Mucosa of gallbladder (tissue), 1 donor: ENCODE measurements at regions not wholly inside any gene's neighbourhood (a gene's known extent, or its start where the extent isn't known, plus 50 kb on each side); places are given as distances from the start of the nearest gene placed in this dataset.

Source experiments
- DNase-seq: peaks from one replicate; pipeline ENCODE4 v3.0.0-alpha.2; 2020; ENCODE audit warnings: low spot score
- donor health status: DM: no; HTN: no; CAD: no.

- peak; percentile 16 for DNase-seq
Measured at GRCh38 chr12:24226745-24227350, 277.4 kb upstream of the SOX5 start.

- no peak for DNase-seq
Measured at GRCh38 chr12:24224401-24224800, 274.9 kb upstream of the SOX5 start.

DNA sequence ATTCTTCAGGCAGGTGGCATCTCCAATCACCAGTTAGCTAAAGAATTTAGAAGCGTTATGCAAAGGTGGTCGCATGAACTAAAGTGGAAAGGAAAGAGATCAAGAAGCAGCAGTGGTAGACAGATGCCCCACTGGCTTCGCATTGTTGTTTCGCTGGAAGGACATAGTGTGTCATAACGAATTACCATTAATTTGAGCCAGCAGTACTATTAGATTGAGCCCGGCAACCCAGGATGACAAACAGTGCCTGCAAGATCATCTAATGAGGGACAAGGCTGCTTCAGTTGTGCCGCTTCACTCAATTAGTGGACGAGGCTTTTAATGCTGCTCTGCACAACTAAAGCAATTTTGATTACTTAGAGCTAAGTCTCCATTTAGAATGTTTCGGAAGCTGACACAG is 274.5 kb upstream of the SOX5 start:
- DNase-seq, result no peak

DNA sequence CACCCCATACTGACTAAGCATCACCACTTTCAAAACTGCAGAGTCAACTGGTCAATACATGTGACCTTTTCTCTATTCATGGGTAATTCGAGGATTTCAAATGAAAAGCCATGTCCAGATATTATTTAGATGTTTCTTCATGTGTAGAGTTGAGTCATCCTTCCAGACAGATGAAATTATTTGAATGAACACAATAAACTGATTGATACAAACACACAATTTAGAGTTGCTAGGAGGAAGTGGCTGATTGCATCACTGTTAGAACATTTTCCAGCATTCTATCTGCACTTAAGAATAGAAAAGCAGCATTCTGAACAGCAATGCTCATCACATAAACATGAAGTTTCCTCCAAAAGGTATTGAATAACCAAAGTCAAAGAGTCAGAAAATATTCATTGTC is 273.5 kb upstream of the SOX5 start:
- no peak for DNase-seq

- no peak for DNase-seq
Measured at GRCh38 chr12:24212496-24212895, 263.0 kb upstream of the SOX5 start.

- no peak for DNase-seq
Measured at GRCh38 chr12:24206621-24207020, 257.2 kb upstream of the SOX5 start.

DNA sequence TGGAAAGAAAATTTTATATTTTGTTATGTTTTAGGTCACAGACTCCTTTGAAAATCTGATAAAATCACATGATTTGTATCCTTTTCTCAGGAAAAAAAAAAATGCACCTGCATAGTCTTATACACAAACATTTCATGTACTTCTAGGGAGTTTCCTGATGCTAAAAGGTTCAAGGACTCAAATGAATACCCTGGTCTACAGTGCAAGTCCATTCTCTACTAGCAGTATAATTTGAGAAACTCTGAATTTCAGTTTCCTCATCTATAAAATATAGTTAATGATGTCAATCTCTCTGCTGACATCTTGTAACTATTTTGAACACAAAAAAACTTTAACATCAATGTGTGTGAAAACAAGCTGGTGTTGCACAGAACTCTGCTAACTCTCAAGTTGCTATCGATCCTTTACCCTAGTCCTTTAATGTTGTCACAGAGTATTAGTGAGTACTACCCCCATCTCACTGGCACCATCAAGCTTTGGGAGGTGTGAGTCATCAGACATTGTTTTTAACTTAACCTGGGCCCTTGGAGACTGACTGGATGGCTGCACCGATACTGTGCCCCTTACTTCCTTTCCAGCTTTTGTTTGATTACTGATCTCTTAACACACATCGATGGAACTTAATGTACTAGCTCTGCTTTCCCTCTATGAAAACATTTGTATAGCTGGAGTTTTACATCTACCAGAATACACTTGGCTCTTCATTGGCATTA is 251.9 kb upstream of the SOX5 start:
- DNase-seq, result peak; percentile 10

- no peak for DNase-seq
Measured at GRCh38 chr12:24200010-24200409, 250.5 kb upstream of the SOX5 start.

GRCh38 chr12:24198936-24199671 is 249.6 kb upstream of the SOX5 start:
- no peak for DNase-seq

DNA sequence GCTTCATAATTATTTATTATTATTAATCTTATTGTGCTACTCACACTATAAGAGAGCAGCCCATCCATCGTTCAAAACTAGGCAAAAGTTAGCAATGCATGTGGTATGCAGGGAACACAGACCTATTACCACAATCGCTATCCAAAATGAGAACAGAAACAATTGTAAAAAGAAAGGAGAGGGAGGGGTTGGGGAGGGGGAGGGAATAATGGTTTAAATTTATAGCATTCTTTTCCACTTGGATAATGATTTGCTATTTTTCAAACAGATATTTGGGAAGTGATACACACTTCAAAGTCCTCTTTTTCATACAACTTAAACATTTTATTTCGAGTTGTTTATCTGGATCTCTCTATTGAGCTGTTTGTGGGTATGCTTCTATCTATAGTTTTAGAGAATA is 248.6 kb upstream of the SOX5 start:
- no peak for DNase-seq

GRCh38 chr12:24197532-24197931 is 248.1 kb upstream of the SOX5 start:
- DNase-seq, result no peak

DNA sequence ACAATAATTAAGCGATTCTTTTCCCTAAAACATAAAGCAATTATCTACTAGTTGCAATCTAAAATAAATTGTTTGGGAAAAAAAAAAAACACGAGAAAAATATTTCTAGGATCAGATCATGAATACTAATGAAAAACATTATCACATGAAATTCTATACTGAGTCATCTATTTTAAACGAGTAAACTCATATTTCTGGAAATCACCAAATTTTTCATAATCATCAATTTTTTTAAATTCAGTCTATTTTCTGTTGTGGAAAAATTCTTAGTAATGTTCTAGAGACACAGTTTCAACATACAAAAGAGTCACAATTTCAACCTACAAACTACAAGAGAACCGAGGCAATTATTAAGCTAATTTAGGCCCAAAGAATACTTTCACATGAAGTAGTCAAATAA is 245.6 kb upstream of the SOX5 start:
- no peak for DNase-seq

DNA sequence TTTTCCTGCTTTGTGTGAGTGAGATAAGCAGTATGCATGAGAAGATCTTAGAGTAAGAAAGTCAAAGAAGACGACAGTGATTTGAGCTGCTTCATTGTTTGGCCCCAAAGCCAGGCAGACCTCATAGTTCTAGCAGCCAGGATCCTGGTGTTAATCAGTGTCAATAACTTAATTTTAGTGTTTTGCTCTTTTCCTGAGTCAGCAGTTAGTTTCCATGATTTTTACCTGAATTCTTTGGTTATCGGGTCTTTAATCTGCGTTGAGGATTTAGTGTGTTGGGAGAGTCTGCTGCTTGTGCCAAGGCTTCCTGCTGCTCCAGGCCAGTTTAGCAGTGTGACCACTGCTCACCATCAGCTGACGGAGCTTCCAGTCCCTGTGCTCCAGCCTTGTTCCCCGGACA is 241.6 kb upstream of the SOX5 start:
- no peak for DNase-seq

DNA sequence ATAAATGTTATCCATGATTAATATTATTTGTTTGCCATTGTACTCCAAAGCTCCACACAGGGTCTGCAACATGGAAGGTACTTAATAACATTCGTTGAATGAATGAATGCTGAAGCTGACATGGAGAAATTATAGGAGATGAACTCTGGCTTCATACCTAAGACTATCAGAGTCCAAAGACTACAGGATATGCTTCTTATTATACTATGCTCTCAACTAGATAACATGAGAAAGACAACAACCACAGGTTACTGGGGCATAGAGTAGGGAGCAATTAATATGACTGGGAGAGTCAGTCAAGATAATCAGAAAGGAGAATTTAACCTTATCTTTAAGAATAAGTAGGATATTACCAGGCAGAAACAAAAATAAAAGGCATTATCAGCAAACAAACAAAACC is 236.3 kb upstream of the SOX5 start:
- DNase-seq, result no peak

GRCh38 chr12:24177889-24178288 is 228.4 kb upstream of the SOX5 start:
- no peak for DNase-seq

DNA sequence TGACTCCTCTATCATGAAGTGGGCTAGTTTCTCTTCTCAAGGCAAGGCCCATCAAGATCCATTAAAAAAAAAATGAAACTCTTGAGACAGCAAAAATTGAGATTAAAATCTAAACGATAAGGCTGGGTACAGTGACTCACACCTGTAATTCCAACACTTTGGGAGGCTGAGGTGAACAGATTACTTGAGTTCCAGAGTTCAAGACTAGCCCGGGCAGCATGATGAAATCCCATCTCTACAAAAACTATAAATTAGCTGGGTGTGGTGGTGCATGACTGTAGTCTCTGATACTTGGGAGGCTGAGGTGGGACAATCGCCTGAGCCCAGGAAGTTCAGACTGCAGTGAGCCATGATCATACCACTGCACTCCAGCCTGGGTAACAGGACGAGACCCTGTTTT is 226.5 kb upstream of the SOX5 start:
- no peak for DNase-seq

DNA sequence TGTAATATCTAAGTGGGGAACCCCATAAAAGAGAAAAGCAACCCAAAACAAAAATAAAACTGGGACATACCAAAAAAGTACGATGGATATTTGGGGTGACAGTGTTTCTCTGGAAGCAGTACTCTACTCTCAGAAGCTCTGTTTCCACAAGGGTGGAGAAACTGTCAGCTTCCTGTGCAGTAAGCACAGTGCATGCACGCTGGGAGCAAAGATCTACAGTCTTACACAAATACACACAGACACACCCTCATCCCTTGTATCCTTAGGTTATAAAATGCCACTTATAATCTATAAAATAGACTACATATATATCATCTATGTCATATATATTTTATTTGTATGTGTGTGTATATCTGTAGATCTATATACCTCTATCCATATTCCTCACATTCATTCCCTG is 225.8 kb upstream of the SOX5 start:
- DNase-seq, result no peak

- no peak for DNase-seq
Measured at GRCh38 chr12:24173067-24173466, 223.6 kb upstream of the SOX5 start.

- DNase-seq, result no peak
Measured at GRCh38 chr12:24172773-24173066, 223.2 kb upstream of the SOX5 start.

DNA sequence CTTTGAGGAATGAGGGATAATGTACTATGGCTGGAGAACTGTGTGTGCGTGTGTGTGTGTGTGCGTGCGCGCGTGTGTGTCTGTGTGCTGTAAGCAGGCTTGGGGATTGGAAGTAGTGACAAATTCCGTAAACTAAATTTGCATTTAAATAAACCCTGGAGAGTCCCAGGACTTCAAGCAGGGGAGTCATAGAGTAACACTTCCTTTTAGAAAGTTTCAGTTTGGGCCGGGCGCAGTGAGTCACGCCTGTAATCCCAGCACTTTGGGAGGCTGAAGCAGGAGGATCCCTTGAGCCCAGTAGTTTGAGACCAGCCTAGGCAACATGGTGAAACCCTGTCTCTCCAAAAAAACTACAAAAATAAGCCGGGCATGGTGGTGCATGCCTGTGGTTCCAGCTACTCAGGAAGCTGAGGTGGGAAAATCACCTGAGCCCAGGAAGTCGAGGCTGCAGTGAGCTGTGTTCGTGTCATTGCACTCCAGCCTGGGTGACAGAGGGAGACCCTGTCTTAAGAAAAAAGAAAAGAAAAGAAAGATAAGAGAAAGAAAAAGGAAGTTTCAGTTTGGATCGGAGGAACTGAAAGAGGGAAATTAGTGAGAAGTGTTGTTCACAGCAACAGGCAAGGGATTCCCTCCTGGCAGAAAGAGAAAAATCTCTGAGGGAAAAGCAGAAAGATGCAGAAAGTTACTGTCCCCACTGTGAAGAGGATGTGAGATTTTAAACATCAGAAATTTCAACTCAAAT is 222.7 kb upstream of the SOX5 start:
- DNase-seq, result no peak

GRCh38 chr12:24155042-24155441 is 205.6 kb upstream of the SOX5 start:
- DNase-seq, result no peak

GRCh38 chr12:24153079-24153478 is 203.6 kb upstream of the SOX5 start:
- DNase-seq, result no peak

- no peak for DNase-seq
Measured at GRCh38 chr12:24152270-24152669, 202.8 kb upstream of the SOX5 start.
